CD14-positive monocyte (primary cell): ENCODE measurements at regions not wholly inside any gene's neighbourhood (a gene's known extent, or its start where the extent isn't known, plus 50 kb on each side); places are given as distances from the start of the nearest gene placed in this dataset.

ENCODE experiments used
- DNase-seq, 3 donors: peaks; one replicate each; pipeline ENCODE4 v3.0.0-alpha.2; 2011 to 2022
- H2AFZ ChIP-seq: 2 replicates; pipeline ENCODE4 v1.6.0; 2012; ENCODE audit warnings: mild to moderate bottlenecking, low read depth, low read length, inconsistent platforms; ENCODE audit not compliant: insufficient read depth, poor library complexity, severe bottlenecking
- H3K27ac ChIP-seq, 2 donors: 1 replicate in 1 of 2; 2 replicates in 1 of 2; pipeline ENCODE4 v1.5.1; 2012 to 2013; ENCODE audit warnings: low read length in 2 of 2, control low read depth in 1 of 2, inconsistent platforms in 1 of 2, low read depth in 1 of 2, mild to moderate bottlenecking in 1 of 2
- H3K27me3 ChIP-seq, 2 donors: one replicate each; pipeline versions ENCODE4 v1.6.0 to v1.6.1; 2011 to 2013; ENCODE audit warnings: low read length in 2 of 2; ENCODE audit not compliant: control insufficient read depth in 2 of 2, insufficient read depth in 2 of 2
- H3K36me3 ChIP-seq, 2 donors: replicated peaks in 1 of 2; 1 replicate in 1 of 2; 2 replicates in 1 of 2; pipeline versions ENCODE4 v1.5.1 to v1.6.1; 2012 to 2013; ENCODE audit warnings: low read length in 2 of 2, control low read depth in 1 of 2, inconsistent platforms in 1 of 2, mild to moderate bottlenecking in 1 of 2; ENCODE audit not compliant: insufficient read depth in 2 of 2, control insufficient read depth in 1 of 2
- H3K4me1 ChIP-seq, 2 donors: 1 replicate in 1 of 2; 2 replicates in 1 of 2; pipeline versions ENCODE4 v1.5.1 to v1.6.1; 2012 to 2013; ENCODE audit warnings: low read length in 2 of 2, control low read depth in 1 of 2, inconsistent platforms in 1 of 2, mild to moderate bottlenecking in 1 of 2, moderate library complexity in 1 of 2; ENCODE audit not compliant: insufficient read depth in 2 of 2, control insufficient read depth in 1 of 2
- H3K4me2 ChIP-seq: replicated peaks from 2 replicates; pipeline ENCODE3; 2012; ENCODE audit warnings: low read length, moderate library complexity, mild to moderate bottlenecking; ENCODE audit not compliant: poor library complexity, severe bottlenecking; ENCODE audit errors: extremely low read depth
- H3K4me3 ChIP-seq, 3 experiments: fragments of 200-600 bp in 1 of 3; sonication (generic) in 1 of 3; replicated peaks in 1 of 3; 1 replicate in 2 of 3; 2 replicates in 1 of 3; pipeline ENCODE4 v1.5.1; 2011 to 2013; ENCODE audit warnings: low read length in 3 of 3, mild to moderate bottlenecking in 3 of 3, control low read depth in 2 of 3, low read depth in 2 of 3, inconsistent platforms in 1 of 3, moderate library complexity in 1 of 3
- H3K79me2 ChIP-seq: 2 replicates; pipeline ENCODE4 v1.6.0; 2012; ENCODE audit warnings: mild to moderate bottlenecking, control low read depth, inconsistent platforms, low read length, moderate library complexity; ENCODE audit not compliant: insufficient read depth
- H3K9ac ChIP-seq: 2 replicates; pipeline ENCODE4 v1.6.0; 2017; ENCODE audit warnings: low read length, mild to moderate bottlenecking; ENCODE audit not compliant: insufficient read depth, poor library complexity, severe bottlenecking
- H3K9me3 ChIP-seq, 2 donors: replicated peaks in 1 of 2; 1 replicate in 1 of 2; 2 replicates in 1 of 2; pipeline versions ENCODE4 v1.5.1 to v1.6.1; 2012 to 2013; ENCODE audit warnings: low read length in 2 of 2, control low read depth in 1 of 2; ENCODE audit not compliant: control insufficient read depth in 1 of 2, insufficient read depth in 1 of 2
- H4K20me1 ChIP-seq: 2 replicates; pipeline ENCODE4 v1.6.0; 2012; ENCODE audit warnings: mild to moderate bottlenecking, low read length, control low read depth, moderate library complexity; ENCODE audit not compliant: insufficient read depth
- H3K27ac Mint-ChIP-seq, 7 donors: one replicate each; pipeline ENCODE4 v1.8.0; 2020; ENCODE audit warnings: mild to moderate bottlenecking in 7 of 7, mixed read lengths in 7 of 7, moderate library complexity in 6 of 7, inconsistent platforms in 2 of 7
- H3K27me3 Mint-ChIP-seq, 3 donors: one replicate each; pipeline ENCODE4 v1.8.0; 2021 to 2022; ENCODE audit warnings: low read depth in 3 of 3, mild to moderate bottlenecking in 3 of 3, mixed read lengths in 3 of 3, moderate library complexity in 3 of 3, inconsistent platforms in 1 of 3
- H3K36me3 Mint-ChIP-seq, 2 donors: one replicate each; pipeline ENCODE4 v1.8.0; 2020; ENCODE audit warnings: mixed read lengths in 2 of 2, inconsistent platforms in 1 of 2, mild to moderate bottlenecking in 1 of 2
- H3K4me1 Mint-ChIP-seq: one replicate; pipeline ENCODE4 v1.8.0; 2020; ENCODE audit warnings: mild to moderate bottlenecking, mixed read lengths
- H3K4me3 Mint-ChIP-seq, 2 donors: one replicate each; pipeline ENCODE4 v1.8.0; 2020; ENCODE audit warnings: mild to moderate bottlenecking in 2 of 2, mixed read lengths in 2 of 2, moderate library complexity in 1 of 2
- H3K9me3 Mint-ChIP-seq, 7 donors: one replicate each; pipeline ENCODE4 v1.8.0; 2020 to 2022; ENCODE audit warnings: mixed read lengths in 7 of 7, mild to moderate bottlenecking in 6 of 7, moderate library complexity in 6 of 7, inconsistent platforms in 2 of 7
- CTCF ChIP-seq: fragments of 200-600 bp; IDR thresholded peaks from one replicate; pipeline ENCODE4 v1.8.0; 2022; ENCODE audit warnings: antibody characterized with exemption, mild to moderate bottlenecking
- WGBS: methylation state at CpG from one replicate; pipeline ENCODE4 v1.1.5; 2013; ENCODE audit warnings: missing lambda C conversion rate; ENCODE audit not compliant: insufficient coverage; 5-methylcytosine and 5-hydroxymethylcytosine counted together
- intact Hi-C, 2 donors: fragments of 100-400 bp; cut with micrococcal nuclease; formaldehyde crosslinking; loops; one replicate each; pipeline versions ENCODE4 v1.15.0 to v1.15.1; 2023

DNA sequence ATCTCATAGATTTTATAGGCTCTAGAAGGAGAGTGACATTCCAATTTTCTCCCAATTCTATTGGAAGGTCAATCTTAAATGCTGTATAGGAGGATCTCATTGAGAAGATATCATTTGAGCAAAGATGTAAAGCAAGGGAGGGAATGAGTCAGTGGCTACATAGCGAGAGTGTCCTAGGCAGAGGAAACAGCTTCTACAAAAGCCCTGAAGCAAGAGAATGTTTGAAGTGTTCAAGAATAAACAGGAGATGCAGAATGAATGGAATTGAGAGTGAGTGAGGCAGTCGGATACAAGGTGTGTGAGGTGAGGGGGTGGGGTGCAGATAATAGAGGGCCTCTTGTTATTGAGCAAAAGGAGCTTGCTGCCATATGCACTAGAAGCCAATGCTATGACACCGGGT lies 545.9 kb downstream of the IGSF11 start:
- no peak overlapping the region for H2AFZ ChIP-seq
- no peaks in the 10 kb centered on the region for H3K79me2 ChIP-seq
- no peak for TF ChIP-seq CTCF
- Mint-ChIP-seq H3K4me3 (no peak overlapping the region), H3K27me3 (no peaks in the 10 kb centered on the region), H3K4me1 (no peaks in the 10 kb centered on the region), H3K27ac (no peak overlapping the region), H3K36me3 (no peaks in the 10 kb centered on the region), H3K9me3 (peaks cover 0 to 14% (median 8%) of the 10 kb centered on the region in 7 donors)
- no peak overlapping the region for H3K9ac ChIP-seq
- H3K4me1 ChIP-seq, result no peaks in the 10 kb centered on the region
- H3K4me3 ChIP-seq, result no peak overlapping the region
- no peak overlapping the region for H3K27ac ChIP-seq
- H3K9me3 ChIP-seq, result no peaks in the 10 kb centered on the region
- no peaks in the 10 kb centered on the region for H3K36me3 ChIP-seq
- no peaks in the 10 kb centered on the region for H3K27me3 ChIP-seq
- H4K20me1 ChIP-seq, result no peaks in the 10 kb centered on the region
- H3K4me2 ChIP-seq, result no peak overlapping the region
- no peak for DNase-seq
- WGBS, result 78% methylated on average over 1 of the region's 3 CpGs
- intact Hi-C loops, result no loop called here

- Histone ChIP-seq H3K79me2 (no peaks in the 10 kb centered on the region), H3K27ac (no peak overlapping the region), H4K20me1 (no peaks in the 10 kb centered on the region), H3K4me1 (no peaks in the 10 kb centered on the region), H3K4me3 (no peak overlapping the region), H3K27me3 (no peaks in the 10 kb centered on the region), H2AFZ (no peak overlapping the region), H3K9ac (no peak overlapping the region), H3K9me3 (no peaks in the 10 kb centered on the region), H3K4me2 (no peak overlapping the region), H3K36me3 (no peaks in the 10 kb centered on the region)
- no peaks in the 10 kb centered on the region for H3K27me3 Mint-ChIP-seq
- H3K36me3 Mint-ChIP-seq, result no peaks in the 10 kb centered on the region
- peaks cover 0 to 10% (median 2%) of the 10 kb centered on the region in 7 donors for H3K9me3 Mint-ChIP-seq
- no peaks in the 10 kb centered on the region for H3K4me1 Mint-ChIP-seq
- intact Hi-C loops, result no loop called here
- no peak overlapping the region for H3K4me3 Mint-ChIP-seq
- H3K27ac Mint-ChIP-seq, result no peak overlapping the region
- TF ChIP-seq CTCF, result no peak
- no peak for DNase-seq
- WGBS, result no CpG with 5 or more reads among the region's 2 CpGs
Observed at GRCh38 chr3:118495206-118495605, 539.4 kb downstream of the IGSF11 start.
